ENCODE measurements at regions not wholly inside any gene's neighbourhood (a gene's known extent, or its start where the extent isn't known, plus 50 kb on each side); places are given as distances from the start of the nearest gene placed in this dataset.
A peak's percentile ranks its signal among the peaks of the same experiment; 100 is the strongest.

DNA sequence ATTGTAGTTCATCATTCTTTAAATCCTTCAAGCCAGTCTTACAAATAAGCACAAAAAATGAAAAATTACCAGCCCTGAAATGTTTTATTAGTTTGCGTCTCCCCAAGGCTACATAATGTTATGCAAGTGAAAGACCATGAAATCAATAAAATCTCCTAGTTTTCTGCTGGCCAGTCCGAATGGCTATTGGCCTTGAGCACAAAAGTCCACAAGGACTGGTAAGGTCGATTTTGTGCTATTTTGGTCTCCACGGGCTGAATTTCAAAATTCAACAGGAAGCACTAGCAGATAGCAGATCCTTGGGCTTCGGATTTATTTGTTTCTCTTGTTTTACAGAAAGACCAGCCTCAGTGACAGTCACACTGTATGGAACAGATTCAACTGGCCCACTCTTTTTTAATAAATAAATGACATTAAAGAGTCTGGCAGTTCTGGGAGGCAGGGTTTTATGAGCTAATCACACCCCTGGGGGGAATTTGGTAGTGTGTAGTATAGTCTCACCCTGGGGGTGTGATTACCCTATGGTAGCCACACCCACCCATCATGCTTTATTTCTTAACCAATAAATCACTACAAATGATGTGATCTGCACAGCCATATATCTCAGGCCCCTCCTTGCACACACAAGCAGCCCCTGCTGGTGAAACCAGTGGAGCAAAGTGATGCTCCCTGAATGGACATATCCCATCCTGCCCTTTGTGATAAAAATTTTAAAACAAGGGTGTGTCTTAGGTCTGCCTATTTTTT lies 51.1 kb upstream of the TMEM33 start:
- no peak for DNase-seq

DNA sequence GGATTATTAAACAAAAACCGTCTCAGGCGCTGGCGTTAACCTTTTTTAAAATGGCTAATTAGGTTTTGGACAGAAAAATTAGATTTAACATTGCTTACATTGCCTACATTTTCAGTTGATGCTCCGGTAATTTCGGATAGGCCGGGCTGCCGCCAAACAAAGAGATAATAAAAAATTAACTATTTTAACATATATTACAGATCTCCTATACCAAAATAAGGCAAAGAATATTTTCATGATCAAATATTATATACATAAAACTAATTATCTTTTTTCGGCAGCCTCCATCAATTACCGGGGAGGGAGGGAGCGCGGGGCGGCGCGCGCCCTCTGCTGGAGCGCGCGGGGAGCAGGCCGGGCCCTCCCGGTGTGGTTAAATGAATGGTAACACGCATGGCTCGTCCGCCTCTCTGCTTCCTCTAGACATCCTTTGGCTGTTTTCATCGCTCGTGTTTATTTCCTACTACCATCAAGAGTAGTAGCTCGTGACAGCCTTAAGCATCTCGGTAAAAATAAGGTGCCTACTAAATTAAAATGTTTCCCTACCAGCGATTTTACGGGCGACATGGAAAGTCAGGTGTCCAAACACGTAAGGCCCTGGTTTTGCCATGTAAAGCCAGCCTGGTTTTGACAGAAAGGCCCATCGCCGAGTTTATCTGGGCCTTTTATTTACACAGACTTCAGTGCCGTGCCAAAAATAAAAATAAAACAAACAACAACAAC lies 52.4 kb upstream of the TMEM33 start:
- DNase-seq, result peak; percentile 23 to 60

- no peak for DNase-seq
Measured at GRCh38 chr4:41881981-41882624, 53.1 kb upstream of the TMEM33 start.

DNA sequence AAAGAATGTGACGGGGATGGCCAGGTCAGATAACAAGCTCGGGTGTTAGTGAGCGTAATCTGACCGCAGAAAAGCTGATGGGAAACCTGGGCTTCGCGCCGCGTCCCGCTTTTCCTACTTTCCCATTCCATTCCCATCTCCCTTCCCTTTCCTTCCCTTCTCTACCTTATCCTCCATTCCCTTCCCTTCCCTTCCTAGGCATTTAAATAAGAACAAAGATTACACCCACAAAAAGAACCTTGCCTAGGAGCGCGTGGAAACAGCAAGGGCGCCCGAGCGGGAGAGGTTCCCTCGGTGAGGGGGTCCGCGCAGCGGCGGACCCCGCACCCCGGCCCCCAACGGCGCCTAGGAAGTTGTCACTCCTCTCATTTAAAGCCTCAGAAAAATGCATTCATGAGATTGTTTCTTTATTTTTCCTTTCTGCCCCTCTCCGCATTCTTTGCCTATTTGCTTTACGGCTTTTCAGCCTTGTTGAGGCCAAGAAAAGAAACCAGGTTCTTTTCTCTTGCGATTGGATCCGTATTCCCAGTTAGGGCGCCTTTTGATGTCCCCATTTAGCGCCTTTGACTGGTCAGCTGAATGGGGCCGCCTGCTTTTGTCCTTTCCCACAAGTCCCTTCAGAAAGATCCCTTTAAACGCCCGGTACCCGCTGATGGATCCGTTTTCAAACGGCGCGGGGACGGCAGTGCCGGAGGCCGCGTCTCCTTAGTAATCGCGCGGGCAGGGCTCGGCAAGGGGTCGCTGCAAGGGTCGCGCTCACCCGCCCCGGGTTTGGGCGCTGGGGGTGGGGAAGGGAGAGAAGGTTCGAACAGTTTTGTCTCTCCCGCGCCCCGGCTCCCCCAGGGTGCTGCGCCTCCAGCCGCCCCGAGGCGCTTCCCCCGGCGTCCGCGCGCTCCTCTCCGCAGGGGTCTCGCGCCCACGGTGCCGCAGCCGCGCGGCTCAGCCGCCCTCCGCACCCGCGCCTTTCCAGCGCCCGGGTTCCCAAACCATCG lies 54.1 kb upstream of the TMEM33 start:
- no peak for DNase-seq

DNA sequence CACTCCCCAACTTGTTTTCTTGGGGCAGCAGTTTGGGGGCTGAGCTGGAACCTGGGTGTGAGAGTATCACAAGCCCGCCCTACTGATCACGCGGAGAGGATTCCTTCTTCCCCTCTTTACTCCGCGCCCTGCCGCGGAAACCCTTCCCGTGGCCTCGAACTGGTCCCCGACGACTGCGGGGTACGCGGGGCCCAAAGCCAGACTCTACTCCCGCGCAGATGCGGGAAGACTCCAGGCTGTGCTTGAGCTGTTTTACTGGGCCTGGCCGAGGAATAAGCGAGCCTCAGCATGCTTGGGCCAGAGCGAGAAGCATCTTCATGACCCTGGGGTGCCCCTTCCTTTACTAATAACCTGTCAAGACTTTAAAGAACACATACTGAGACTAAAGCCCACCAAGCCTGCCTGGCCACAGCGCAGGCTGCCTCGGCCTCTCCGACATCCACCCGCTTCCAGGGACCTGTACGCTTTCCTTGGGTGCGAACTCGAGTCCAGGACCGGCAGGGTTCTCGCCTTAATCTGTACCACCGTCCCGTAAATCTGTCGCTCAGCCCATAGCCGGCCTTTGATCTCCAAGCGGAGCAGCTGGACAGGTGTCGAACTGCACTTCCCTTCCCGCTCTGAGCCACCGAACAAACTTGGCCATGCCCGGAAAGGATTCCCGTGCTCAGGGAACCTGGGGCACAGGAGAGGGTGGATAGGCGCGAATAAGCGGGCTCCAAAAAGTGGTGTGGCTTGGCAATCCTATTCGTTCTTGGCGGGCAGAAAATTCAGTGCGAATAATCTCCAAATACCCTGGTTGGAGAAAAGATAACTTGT lies 55.0 kb upstream of the TMEM33 start:
- no peak for DNase-seq

DNA sequence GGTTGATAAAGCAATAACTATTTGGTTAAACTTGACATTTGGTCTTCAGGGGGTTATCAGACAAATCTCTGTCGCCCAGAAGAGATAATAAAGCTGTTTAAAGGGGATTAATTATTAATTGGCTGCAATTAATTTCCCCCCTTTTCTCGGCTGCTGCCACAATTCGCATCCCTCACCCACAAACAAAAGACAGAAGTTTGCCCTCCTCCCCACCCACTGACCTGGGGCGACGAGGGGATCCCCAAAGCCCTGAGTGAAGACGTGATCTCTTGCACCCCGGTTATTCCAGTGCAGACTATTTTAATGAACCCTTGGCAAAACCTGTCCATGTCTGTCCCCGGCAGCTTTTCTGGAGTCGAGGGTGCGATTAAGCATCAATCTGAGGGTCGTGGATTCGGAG lies 55.7 kb upstream of the TMEM33 start:
- DNase-seq, result no peak

DNA sequence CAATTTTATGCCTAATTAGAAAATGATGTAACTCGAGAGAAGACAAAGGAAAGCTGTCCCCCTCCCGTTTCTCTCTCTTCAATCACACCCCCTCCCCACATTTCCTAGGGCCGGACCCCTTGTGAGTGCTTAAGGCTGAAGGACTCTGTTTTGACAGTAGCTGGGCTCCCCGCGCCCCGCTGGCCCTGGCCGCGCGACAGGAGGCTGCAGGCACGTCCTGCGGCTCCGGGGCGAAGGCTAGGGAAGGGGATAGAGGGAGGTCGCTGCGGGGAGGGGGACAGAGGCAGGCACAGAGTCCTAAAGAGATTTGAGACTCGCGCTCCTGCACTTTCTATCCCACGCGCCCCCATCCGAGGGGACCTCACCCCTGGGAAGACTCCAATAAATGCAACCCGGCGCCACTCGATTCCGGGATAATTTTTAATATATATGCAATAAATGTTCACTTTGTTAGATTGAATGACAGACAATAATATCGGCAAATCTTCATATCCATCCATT lies 56.2 kb upstream of the TMEM33 start:
- DNase-seq, result no peak

- no peak for DNase-seq
Measured at GRCh38 chr4:41878170-41878969, 56.9 kb upstream of the TMEM33 start.

GRCh38 chr4:41877020-41877796 lies 58.0 kb upstream of the TMEM33 start:
- DNase-seq, result no peak

- no peak for DNase-seq
Measured at GRCh38 chr4:41874873-41875272, 60.4 kb upstream of the TMEM33 start.

GRCh38 chr4:41874398-41874797 lies 60.8 kb upstream of the TMEM33 start:
- DNase-seq, result no peak

- no peak for DNase-seq
Measured at GRCh38 chr4:41873380-41874295, 61.6 kb upstream of the TMEM33 start.

DNA sequence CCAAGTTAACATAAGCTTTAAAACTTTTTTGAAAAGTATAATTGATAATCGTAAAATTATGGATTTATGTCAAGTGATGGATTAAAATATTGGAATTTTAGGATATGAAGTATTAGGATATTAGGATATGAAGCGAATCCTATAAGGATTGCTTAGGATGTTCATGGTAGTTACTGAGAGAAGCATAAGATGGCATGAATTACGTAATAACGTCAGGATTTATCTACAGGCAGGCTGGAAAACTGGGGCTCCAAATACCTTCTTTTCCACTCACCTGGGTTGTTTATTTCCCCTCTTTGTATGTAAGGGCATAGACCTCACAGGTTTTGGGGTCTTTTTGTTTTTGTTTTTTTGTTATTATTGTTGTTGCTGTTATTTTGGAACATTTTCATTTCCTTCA lies 65.2 kb upstream of the TMEM33 start:
- no peak for DNase-seq

- DNase-seq, result no peak
Measured at GRCh38 chr4:41866799-41867677, 68.2 kb upstream of the TMEM33 start.

GRCh38 chr4:41865981-41866798 lies 69.0 kb upstream of the TMEM33 start:
- no peak for DNase-seq

GRCh38 chr4:41865306-41865980 lies 69.8 kb upstream of the TMEM33 start:
- DNase-seq, result no peak
